VCaP (cell line): ENCODE measurements at regions not wholly inside any gene's neighbourhood (a gene's known extent, or its start where the extent isn't known, plus 50 kb on each side); places are given as distances from the start of the nearest gene placed in this dataset.
"Not testable (repeated sequence)": the region's sequence is repeated elsewhere in the genome, so short reads cannot be mapped to it uniquely, and the experiment has no call there.

Source experiments
- H3K27ac ChIP-seq: fragments of 450-650 bp; 2 replicates; pipeline ENCODE4 v1.5.1; 2017
- TF ChIP-seq, protein P1 (sequence below): fragments of 450-650 bp; conservative IDR thresholded peaks from 2 replicates; pipeline ENCODE4 v1.5.1; 2017; ENCODE audit warnings: mild to moderate bottlenecking, moderate library complexity

DNA sequence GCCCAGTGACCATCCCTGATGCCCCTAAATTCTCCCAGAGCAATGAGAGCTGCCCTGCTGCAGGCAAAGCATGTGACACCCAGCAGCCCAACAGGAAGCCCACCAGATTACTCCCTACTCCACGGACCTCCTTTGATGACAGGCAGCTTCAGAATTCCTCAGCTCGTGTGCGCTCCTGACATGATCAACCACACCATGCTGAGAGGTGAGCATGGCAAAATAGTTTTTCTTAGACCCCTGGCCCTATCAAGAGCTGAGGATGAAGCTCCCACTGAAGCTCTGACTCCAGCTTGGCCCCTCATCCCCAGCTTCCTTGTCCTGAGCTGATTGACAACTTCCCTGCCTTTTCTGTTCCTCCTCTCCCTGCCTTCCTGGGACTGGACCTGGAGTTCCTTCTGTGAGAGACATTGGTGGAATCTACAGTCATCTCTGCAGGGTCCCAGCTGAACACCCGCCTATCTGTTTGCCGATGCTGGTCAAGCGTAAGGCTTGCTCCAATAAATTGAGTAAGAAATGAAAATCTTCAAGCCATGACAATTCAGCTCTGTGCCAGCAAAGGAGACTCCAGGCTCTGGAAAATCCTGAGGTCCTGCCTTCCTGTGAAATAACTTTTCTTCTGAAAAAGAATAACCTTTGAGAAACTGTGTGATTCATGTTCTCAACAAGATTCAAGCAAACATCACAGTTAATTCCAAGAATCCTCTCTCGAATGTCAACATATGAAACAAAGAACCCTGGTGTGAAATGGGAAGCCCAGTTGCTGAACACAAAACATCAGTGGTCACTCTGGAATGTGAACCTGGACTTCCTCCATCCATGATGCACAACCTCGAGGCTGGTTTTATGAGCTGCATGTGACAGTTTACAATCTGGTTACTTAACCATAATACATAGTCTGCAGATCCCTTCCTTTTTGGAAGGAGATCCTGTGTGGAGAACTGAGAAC, 201.1 kb downstream of the SPP2 start:
- peak overlapping the region; percentile 29; the same call in 1 of the 2 replicates for H3K27ac ChIP-seq

DNA sequence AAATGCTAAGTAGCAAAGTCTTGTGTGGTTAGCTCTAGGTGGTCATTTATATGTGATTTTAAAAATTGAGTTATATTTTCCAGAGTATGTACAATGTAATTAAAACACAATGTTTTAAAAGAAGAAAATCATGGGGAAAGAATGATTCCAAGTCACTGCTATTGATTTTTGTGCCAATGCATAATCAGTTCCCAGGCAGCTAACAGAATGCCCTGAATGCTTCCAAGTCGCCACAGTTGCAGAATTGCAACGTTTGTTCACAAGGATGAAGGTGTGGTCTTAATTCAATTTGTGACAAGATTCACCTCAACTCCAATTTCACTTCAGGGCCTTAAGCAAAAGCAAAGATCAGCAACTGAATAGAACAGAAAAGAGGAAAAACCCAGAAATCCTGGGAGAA, 200.4 kb downstream of the SPP2 start:
- H3K27ac ChIP-seq, result no peak overlapping the region
- TF ChIP-seq, protein P1, sequence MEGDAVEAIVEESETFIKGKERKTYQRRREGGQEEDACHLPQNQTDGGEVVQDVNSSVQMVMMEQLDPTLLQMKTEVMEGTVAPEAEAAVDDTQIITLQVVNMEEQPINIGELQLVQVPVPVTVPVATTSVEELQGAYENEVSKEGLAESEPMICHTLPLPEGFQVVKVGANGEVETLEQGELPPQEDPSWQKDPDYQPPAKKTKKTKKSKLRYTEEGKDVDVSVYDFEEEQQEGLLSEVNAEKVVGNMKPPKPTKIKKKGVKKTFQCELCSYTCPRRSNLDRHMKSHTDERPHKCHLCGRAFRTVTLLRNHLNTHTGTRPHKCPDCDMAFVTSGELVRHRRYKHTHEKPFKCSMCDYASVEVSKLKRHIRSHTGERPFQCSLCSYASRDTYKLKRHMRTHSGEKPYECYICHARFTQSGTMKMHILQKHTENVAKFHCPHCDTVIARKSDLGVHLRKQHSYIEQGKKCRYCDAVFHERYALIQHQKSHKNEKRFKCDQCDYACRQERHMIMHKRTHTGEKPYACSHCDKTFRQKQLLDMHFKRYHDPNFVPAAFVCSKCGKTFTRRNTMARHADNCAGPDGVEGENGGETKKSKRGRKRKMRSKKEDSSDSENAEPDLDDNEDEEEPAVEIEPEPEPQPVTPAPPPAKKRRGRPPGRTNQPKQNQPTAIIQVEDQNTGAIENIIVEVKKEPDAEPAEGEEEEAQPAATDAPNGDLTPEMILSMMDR, result no peak

More for the DNA sequence above, 201.1 kb downstream of the SPP2 start:
- TF ChIP-seq, protein P1, result no peak

DNA sequence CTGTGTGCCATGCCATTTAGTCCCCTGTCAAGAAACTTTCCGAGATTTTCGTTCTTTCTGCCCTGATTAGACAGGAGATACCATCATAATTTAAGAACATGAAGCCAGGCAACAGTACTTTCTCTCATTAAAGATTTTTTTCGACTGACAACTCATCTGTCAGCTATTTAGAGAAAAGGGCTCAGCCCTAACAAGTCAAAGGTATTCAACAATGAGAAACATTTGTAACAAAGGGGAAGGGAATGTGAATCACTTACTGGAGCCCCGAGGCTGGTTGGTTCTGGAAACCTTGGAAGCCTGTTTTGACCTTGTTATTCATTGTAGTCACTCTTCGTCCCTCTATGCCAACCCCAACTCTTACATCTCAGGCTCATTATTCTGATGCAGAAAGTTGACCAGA, 199.4 kb downstream of the SPP2 start:
- H3K27ac ChIP-seq, result no peak overlapping the region
- TF ChIP-seq, protein P1, result no peak

- H3K27ac ChIP-seq, result no peak overlapping the region
- TF ChIP-seq, protein P1, result no peak
These were observed 198.7 kb downstream of the SPP2 start for GRCh38 chr2:234249034-234249735.

DNA sequence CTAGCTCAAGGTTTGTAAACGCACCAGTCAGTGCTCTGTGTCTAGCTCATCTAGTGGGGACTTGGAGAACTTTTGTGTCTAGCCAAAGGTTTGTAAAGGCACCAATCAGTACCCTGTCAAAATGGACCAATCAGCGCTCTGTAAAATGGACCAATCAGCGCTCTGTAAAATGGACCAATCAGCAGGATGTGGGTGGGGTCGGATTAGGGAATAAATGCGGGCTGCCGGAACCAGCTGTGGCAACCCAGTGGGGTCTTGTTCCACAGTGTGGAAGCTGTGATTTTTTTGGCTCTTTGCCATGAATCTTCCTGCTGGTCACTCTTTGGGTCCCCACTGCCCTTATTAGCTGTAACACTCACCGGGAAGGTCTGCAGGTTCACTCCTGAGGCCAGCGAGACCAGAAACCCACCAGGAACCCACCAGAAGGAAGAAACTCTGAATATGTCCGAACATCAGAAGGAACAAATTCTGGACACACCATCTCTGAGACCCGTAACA, 197.8 kb downstream of the SPP2 start:
- not testable (repeated sequence) for H3K27ac ChIP-seq

- H3K27ac ChIP-seq, result no peak overlapping the region
- TF ChIP-seq, protein P1, result no peak
These were observed 197.1 kb downstream of the SPP2 start for GRCh38 chr2:234247453-234248180.

GRCh38 chr2:234245945-234246344, 195.4 kb downstream of the SPP2 start:
- no peak overlapping the region for H3K27ac ChIP-seq
- TF ChIP-seq, protein P1, result no peak
